Esophagus squamous epithelium (tissue), 5 donors: ENCODE measurements at regions not wholly inside any gene's neighbourhood (a gene's known extent, or its start where the extent isn't known, plus 50 kb on each side); places are given as distances from the start of the nearest gene placed in this dataset.

Experiments
- DNase-seq: peaks from one replicate; lab custom pipeline; 2025; lab: John Stamatoyannopoulos, UW
- H3K27ac ChIP-seq, 4 donors: fragments of 200-600 bp; sonication (generic); one replicate each; pipeline ENCODE4 v1.5.1; 2016 to 2019; ENCODE audit warnings: mild to moderate bottlenecking in 1 of 4
- H3K27me3 ChIP-seq, 4 donors: fragments of 200-600 bp; sonication (generic); 1 replicate in 3 of 4; 2 replicates in 1 of 4; pipeline versions ENCODE4 v1.5.1 to v1.6.0; 2017 to 2021; ENCODE audit warnings: antibody characterized with exemption in 1 of 4
- H3K36me3 ChIP-seq, 3 donors: fragments of 200-600 bp; sonication (generic); one replicate each; pipeline ENCODE4 v1.5.1; 2016 to 2019
- H3K4me1 ChIP-seq, 3 donors: fragments of 200-600 bp; sonication (generic); one replicate each; pipeline ENCODE4 v1.5.1; 2017 to 2019
- H3K4me3 ChIP-seq, 4 donors: fragments of 200-600 bp; sonication (generic); 1 replicate in 3 of 4; 2 replicates in 1 of 4; pipeline ENCODE4 v1.5.1; 2016 to 2019; ENCODE audit warnings: mild to moderate bottlenecking in 2 of 4, moderate library complexity in 1 of 4
- H3K9me3 ChIP-seq, 3 donors: fragments of 200-600 bp; sonication (generic); one replicate each; pipeline ENCODE4 v1.5.1; 2016 to 2019
- POLR2A ChIP-seq, 4 donors: fragments of 450-650 bp; IDR thresholded peaks; one replicate each; pipeline ENCODE4 v1.6.1; 2017; ENCODE audit warnings: antibody characterized with exemption in 4 of 4, mild to moderate bottlenecking in 4 of 4, moderate library complexity in 3 of 4
- WGBS, 2 donors: methylation state at CpG; one replicate each; pipeline ENCODE4 v1.1.5; 2018; 5-methylcytosine and 5-hydroxymethylcytosine counted together
- intact Hi-C: fragments of 100-400 bp; cut with DNase I; formaldehyde crosslinking; loops from one replicate; pipeline ENCODE4 v1.15.0; 2022
- TF ChIP-seq, protein P1 (sequence below), 6 experiments: fragments of 450-650 bp in 4 of 6; fragments of 200-600 bp in 2 of 6; sonication (generic) in 2 of 6; IDR thresholded peaks; one replicate each; pipeline ENCODE4 v1.5.1; 2016 to 2019; ENCODE audit warnings: antibody characterized with exemption in 6 of 6, mild to moderate bottlenecking in 4 of 6, moderate library complexity in 4 of 6
- donor health status: DM: yes; HTN: yes; CAD: no.

DNA sequence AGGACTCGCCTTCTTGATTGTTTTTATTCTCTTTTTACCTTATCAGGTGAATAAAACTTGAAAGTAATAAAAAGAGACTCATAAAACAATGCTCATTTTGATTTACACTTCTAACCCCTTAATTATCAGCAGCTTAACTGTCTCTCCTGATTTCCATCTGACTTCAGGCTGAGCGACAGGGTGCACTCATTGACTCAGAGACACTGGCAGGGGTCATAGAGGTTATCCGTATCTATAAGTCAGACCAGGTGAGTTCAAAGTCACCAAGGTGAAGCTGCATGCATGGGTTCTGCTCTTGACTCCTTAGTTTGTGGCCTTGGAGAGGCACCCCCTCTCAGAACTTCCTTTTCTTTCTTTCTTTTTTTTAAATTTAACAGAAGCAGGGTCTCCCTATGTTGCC, 116.4 kb upstream of the SLC34A2 start:
- Histone ChIP-seq H3K27me3 (no peaks in the 10 kb centered on the region), H3K36me3 (no peaks in the 10 kb centered on the region), H3K27ac (no peak overlapping the region), H3K4me3 (no peak overlapping the region), H3K9me3 (no peaks in the 10 kb centered on the region), H3K4me1 (no peaks in the 10 kb centered on the region)
- no peak for TF ChIP-seq POLR2A (IDR thresholded peaks at IDR 0.05)
- TF ChIP-seq, protein P1, sequence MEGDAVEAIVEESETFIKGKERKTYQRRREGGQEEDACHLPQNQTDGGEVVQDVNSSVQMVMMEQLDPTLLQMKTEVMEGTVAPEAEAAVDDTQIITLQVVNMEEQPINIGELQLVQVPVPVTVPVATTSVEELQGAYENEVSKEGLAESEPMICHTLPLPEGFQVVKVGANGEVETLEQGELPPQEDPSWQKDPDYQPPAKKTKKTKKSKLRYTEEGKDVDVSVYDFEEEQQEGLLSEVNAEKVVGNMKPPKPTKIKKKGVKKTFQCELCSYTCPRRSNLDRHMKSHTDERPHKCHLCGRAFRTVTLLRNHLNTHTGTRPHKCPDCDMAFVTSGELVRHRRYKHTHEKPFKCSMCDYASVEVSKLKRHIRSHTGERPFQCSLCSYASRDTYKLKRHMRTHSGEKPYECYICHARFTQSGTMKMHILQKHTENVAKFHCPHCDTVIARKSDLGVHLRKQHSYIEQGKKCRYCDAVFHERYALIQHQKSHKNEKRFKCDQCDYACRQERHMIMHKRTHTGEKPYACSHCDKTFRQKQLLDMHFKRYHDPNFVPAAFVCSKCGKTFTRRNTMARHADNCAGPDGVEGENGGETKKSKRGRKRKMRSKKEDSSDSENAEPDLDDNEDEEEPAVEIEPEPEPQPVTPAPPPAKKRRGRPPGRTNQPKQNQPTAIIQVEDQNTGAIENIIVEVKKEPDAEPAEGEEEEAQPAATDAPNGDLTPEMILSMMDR (IDR thresholded peaks at IDR 0.05): no peak
- intact Hi-C loops: no loop called here
- WGBS, 2 donors: 74 to 88% methylated on average over 3 of the region's 3 CpGs
- DNase-seq: no peak

DNA sequence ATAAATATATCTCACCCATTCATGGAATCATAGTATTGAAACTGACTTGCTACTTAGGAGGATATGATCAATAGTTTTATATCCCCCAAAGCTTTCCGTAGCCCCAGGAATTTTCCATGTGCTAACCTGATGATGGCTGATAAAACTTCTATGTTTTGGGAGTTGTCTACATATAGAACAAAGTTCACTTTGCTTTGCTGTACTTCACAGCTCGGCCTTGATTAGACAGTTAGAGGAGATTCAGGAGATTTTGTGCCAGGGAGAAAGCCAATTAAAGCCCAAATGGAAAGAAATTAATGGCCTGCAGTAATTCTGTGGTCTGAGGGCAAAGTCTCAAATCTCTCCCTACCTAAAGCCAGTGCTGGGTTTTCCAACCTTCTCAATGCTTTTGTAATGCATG, 114.9 kb upstream of the SLC34A2 start:
- intact Hi-C loops: no loop called here
- 60 to 85% methylated on average over 2 of the region's 2 CpGs for WGBS, 2 donors
- Histone ChIP-seq H3K4me1 (no peaks in the 10 kb centered on the region), H3K27ac (no peak overlapping the region), H3K4me3 (no peak overlapping the region), H3K9me3 (no peaks in the 10 kb centered on the region), H3K36me3 (no peaks in the 10 kb centered on the region), H3K27me3 (no peaks in the 10 kb centered on the region)
- TF ChIP-seq, protein P1 (IDR thresholded peaks at IDR 0.05): no peak
- no peak for TF ChIP-seq POLR2A (IDR thresholded peaks at IDR 0.05)
- no peak for DNase-seq

DNA sequence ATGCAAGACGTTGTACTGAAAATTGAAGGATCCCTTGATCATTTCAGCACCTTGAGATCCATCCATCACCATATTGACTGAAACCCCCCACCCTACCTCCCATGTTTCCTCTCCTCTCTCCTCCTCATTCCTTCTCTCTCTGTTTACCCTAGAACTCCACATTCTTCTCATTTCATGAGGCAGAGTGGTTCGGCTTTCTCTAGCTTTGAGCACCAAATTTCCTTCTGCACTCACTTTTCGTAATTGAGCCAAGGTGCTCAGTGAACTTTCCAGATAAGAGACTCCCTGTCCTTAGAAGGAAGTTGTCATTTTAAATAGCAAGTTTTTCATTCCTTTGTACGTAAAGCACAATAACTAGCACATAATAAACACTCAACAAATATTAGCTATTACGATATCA, 108.3 kb upstream of the SLC34A2 start:
- no peak for TF ChIP-seq POLR2A (IDR thresholded peaks at IDR 0.05)
- TF ChIP-seq, protein P1 (IDR thresholded peaks at IDR 0.05): no peak
- no peaks in the 10 kb centered on the region for H3K27me3 ChIP-seq
- H3K27ac ChIP-seq: no peak overlapping the region
- H3K4me1 ChIP-seq: peaks cover 0 to 15% (median 7%) of the 10 kb centered on the region in 3 donors
- no peaks in the 10 kb centered on the region for H3K9me3 ChIP-seq
- WGBS, 2 donors: 87% methylated on average over 5 of the region's 5 CpGs
- intact Hi-C loops: no loop called here
- no peak overlapping the region for H3K4me3 ChIP-seq
- H3K36me3 ChIP-seq: no peaks in the 10 kb centered on the region
- no peak for DNase-seq

DNA sequence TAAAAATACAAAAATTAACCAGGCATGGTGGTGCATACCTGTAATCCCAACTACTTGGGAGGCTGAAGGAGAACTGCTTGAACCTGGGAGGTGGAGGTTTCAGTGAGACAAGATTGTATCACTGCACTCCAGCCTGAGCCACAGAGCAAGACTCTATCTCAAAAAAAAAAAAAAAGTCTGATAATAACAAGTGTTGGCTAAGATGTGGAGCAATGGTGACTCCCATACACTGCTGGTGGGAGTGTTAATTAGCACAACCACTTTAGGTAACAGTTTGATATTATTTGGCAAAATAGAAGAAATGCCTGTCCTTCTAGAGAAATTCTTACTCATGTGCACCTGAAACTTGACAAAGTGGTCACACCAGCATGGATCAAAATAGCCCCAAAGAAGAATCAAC, 106.2 kb upstream of the SLC34A2 start:
- no peak for TF ChIP-seq POLR2A (IDR thresholded peaks at IDR 0.05)
- TF ChIP-seq, protein P1 (IDR thresholded peaks at IDR 0.05): no peak
- intact Hi-C loops: no loop called here
- Histone ChIP-seq H3K27me3 (no peaks in the 10 kb centered on the region), H3K9me3 (no peaks in the 10 kb centered on the region), H3K27ac (no peak overlapping the region), H3K4me1 (peaks cover 0 to 25% (median 11%) of the 10 kb centered on the region in 3 donors), H3K4me3 (no peak overlapping the region), H3K36me3 (no peaks in the 10 kb centered on the region)
- DNase-seq: no peak

DNA sequence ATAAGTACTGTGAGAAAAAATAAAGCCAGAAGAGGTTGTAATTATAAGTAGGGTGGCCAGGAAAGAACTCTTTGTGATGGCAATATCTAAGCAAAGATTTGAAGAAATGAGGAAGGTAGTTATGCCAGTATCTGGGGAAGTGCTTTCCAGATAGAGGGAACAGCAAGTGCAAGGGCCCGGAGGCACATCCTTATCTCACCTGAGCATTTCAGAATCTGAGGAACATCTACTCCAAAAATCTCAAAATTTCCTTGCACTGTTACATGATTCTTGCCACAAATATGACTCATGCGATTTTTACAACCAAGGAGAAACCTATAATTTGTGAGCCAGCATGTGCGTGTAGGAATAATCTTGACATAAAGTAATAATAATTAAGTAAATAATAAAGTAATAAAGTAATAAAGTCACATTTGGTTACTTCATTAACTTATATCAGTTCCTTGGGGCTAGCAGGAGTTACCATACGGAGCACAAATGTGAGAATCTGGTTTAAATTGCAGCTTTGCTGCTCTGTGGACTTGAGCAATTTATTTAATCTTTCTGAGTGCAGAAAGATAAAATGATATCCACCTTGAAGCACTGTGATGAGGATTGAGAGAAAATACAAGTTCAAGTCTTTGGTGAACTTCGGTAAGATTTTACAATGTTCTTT, 105.1 kb upstream of the SLC34A2 start:
- no peak overlapping the region for H3K27ac ChIP-seq
- WGBS, 2 donors: 72 to 74% methylated on average over 5 of the region's 5 CpGs
- TF ChIP-seq, protein P1 (IDR thresholded peaks at IDR 0.05): no peak
- no peak for TF ChIP-seq POLR2A (IDR thresholded peaks at IDR 0.05)
- H3K4me1 ChIP-seq: peaks cover 0 to 25% (median 11%) of the 10 kb centered on the region in 3 donors
- no peak overlapping the region for H3K4me3 ChIP-seq
- DNase-seq: no peak
- no peaks in the 10 kb centered on the region for H3K27me3 ChIP-seq
- intact Hi-C loops: no loop called here
- H3K36me3 ChIP-seq: no peaks in the 10 kb centered on the region
- no peaks in the 10 kb centered on the region for H3K9me3 ChIP-seq
